Astrocyte of the spinal cord (primary cell): ENCODE measurements at regions not wholly inside any gene's neighbourhood (a gene's known extent, or its start where the extent isn't known, plus 50 kb on each side); places are given as distances from the start of the nearest gene placed in this dataset.

Source experiments
- DNase-seq: peaks from one replicate; pipeline ENCODE4 v3.0.0; 2011; ENCODE audit warnings: low read depth, low spot score
- H3K4me3 ChIP-seq: 2 replicates; pipeline ENCODE4 v1.5.1; 2011; ENCODE audit warnings: low read depth, mild to moderate bottlenecking, low read length, moderate library complexity
- in situ Hi-C: cut with HindIII; loops from 2 replicates; pipeline ENCODE4 v1.10.0; 2017; ENCODE audit warnings: low sequenced_read_pairs
- TF ChIP-seq, protein P1 (sequence below): IDR thresholded peaks from 2 replicates; pipeline ENCODE4 v1.5.1; 2012; ENCODE audit warnings: low read depth, mild to moderate bottlenecking, low read length, inconsistent platforms

DNA sequence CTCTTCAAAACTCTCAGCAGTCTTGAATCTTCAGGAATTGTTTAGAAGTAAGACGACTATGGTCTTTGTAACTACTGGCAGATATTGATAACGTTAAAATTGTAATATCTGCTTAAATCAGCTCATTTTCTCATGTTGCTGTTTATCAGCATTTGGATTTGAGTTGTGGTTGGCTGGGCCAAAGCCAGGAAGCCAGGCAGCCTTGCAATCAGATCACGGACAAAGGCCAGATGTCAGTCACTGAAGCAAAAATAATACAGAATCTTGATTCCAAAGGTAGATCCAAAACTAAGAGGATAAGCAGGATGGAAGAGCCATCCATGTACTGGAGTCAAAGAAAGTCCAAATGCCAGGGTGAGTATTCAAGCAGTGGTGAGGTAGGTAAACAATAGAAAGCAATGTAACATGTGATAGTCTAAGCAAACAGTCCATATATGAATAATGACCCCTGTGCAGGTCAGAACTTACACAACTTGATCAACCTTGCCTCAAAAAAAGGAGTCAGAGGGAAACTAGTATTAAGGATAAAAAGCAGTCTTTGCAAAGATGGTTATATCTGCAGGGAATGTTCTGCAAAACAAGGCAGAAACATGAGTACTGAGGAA, 95.8 kb upstream of the RAP1B start:
- no peak overlapping the region for H3K4me3 ChIP-seq
- DNase-seq = no peak
- TF ChIP-seq, protein P1, sequence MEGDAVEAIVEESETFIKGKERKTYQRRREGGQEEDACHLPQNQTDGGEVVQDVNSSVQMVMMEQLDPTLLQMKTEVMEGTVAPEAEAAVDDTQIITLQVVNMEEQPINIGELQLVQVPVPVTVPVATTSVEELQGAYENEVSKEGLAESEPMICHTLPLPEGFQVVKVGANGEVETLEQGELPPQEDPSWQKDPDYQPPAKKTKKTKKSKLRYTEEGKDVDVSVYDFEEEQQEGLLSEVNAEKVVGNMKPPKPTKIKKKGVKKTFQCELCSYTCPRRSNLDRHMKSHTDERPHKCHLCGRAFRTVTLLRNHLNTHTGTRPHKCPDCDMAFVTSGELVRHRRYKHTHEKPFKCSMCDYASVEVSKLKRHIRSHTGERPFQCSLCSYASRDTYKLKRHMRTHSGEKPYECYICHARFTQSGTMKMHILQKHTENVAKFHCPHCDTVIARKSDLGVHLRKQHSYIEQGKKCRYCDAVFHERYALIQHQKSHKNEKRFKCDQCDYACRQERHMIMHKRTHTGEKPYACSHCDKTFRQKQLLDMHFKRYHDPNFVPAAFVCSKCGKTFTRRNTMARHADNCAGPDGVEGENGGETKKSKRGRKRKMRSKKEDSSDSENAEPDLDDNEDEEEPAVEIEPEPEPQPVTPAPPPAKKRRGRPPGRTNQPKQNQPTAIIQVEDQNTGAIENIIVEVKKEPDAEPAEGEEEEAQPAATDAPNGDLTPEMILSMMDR = no peak
- in situ Hi-C loops = no loop called here

DNA sequence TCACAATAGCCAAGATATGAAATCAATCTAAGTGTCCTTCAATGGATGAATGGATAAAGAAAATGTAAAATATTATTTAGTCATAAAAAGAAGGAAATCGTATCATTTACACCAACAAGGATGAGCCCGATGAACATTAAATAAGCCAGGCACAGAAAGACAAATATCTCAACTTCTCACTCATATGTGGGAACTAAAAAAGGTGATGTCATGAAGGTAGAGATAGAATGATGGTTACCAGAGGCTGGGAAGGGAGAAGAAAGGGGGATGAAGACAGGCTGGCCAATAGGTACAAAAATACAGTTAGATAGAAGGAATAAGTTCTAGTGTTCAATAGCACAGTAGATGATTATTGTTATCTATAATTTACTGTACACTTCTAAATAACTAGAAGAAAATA, 94.9 kb upstream of the RAP1B start:
- TF ChIP-seq, protein P1 = no peak
- in situ Hi-C loops = no loop called here
- DNase-seq = no peak
- H3K4me3 ChIP-seq = no peak overlapping the region

DNA sequence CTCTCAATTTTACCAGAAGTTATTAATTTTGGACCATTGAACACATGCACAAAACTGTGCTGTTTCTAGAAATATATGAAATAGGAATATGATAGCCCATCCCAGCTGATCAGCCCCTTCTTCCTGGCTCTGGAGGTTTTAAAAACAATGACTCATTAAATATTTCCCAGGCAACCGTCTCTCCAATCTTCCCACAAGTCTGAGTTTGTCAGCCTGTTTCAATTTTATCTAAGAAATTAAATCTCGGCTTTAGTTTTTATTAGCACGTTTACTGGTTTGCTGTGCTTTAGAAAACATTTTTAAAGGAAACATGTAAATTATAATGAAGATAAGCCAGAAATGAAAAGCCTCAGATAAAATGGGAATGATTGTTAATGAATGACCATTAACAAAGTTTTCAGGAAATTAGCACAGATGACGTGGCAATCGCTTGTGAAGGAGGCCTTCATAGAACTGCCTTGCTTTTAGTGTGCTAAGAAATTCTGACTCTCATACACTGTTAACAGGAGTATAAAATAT, 89.3 kb upstream of the RAP1B start:
- in situ Hi-C loops = no loop called here
- TF ChIP-seq, protein P1 = no peak
- peak; percentile 92 for DNase-seq
- no peak overlapping the region for H3K4me3 ChIP-seq

DNA sequence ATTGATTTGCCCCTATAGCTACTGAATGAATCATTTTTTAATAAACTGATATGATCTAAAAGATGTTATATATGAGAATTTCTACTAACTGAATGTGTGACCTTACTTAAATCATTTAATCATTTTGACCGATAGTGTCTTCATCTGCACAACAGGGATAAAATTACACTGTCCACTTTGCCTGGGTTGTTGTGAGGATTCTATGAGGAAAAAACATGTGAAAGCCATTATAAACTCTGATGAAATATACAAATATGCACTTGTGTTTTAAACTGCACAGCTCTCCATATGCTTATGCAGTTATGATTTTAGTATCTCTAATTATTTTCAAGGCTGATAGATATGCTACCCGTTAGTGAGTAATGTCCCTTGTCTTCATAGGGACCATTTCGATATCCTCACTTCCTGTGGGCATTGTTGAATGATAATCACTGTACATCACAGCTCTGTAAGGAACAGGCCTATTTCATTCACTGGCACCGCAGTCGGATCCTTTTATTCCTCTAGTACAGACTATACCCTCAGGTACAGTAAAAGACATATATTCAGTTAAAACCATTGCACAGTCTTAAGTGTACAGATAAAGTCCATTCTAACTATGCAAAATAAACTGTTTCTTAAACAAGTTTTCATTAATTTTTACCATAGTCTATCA, 88.7 kb upstream of the RAP1B start:
- TF ChIP-seq, protein P1 = no peak
- H3K4me3 ChIP-seq = no peak overlapping the region

DNA sequence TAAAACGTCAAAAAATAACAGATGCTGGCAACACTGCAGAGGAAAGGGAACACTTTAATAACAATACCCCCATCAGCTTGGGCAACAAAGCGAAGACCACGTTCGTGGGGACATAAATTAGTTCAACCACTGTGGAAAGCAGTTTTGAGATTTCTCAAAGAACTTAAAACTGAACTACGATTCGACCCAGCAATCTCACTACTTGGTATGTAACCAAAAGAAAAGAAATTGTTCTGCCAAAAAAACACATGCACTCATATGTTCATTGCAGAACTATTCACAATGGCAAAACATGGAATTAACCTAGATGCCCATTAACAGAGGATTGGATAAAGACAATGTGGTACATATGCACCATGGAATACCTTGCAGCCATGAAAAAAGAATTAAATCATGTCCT, 81.2 kb upstream of the RAP1B start:
- TF ChIP-seq, protein P1 = no peak
- H3K4me3 ChIP-seq = no peak overlapping the region
- peak; percentile 31 for DNase-seq
- in situ Hi-C loops = no loop called here

More for the DNA sequence above, 88.7 kb upstream of the RAP1B start:
- in situ Hi-C loops = no loop called here
- DNase-seq = no peak

DNA sequence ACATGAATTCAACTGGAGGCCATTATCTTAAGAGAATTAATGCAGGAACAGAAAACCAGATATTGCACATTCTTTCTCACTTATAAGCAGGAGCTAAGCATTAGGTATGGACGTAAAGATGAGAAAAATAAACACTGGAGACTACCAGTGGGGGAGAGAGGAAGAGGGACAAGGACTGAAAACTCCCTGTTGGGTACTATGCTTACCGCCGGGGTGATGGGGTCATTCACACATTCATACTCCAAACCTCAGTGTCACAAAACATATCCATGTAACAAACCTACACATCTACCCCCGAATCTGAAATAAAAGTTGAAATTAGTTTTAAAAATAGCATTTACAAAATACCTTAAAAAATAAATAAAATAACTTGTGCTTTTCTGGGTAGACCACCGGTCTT, 80.8 kb upstream of the RAP1B start:
- TF ChIP-seq, protein P1 = no peak
- no peak overlapping the region for H3K4me3 ChIP-seq
- no peak for DNase-seq
- in situ Hi-C loops = no loop called here
